IMR-90 (cell line): ENCODE measurements at regions not wholly inside any gene's neighbourhood (a gene's known extent, or its start where the extent isn't known, plus 50 kb on each side); places are given as distances from the start of the nearest gene placed in this dataset.

Experiments
- ATAC-seq: fragments of 200-7000 bp; cut with Tn5 transposase; 2 replicates; pipeline ENCODE4 v1.9.1; 2020; ENCODE audit warnings: low read depth, mild to moderate bottlenecking, moderate library complexity
- BruUV-seq: library from RNA; stranded (reverse); fragments of 400-500 nt; replicated peaks from 2 replicates; lab custom pipeline; 2021; lab: Mats Ljungman, UMichigan
- CTCF ChIA-PET: fragments of 300-600 bp; formaldehyde crosslinking; extraction: SDS; loops from one replicate; lab custom pipeline; 2021; ENCODE audit warnings: antibody characterized with exemption; lab: Yijun Ruan, JAX
- POLR2A ChIA-PET: fragments of 300-600 bp; sonication (Branson Sonifier 250); formaldehyde crosslinking; loops from one replicate; lab custom pipeline; 2022; ENCODE audit warnings: antibody characterized with exemption; ENCODE audit not compliant: unreplicated experiment; lab: Charles Lee
- DNase-seq: peaks from one replicate; pipeline ENCODE4 v3.0.0; 2013
- H2AFZ ChIP-seq: replicated peaks from 2 replicates; pipeline ENCODE3; 2013; ENCODE audit warnings: low read length, mild to moderate bottlenecking; ENCODE audit not compliant: poor library complexity
- H2AK5ac ChIP-seq: 2 replicates; pipeline ENCODE4 v1.6.1; 2013; ENCODE audit warnings: low read depth, low read length, inconsistent platforms
- H2AK9ac ChIP-seq: replicated peaks from 2 replicates; pipeline ENCODE3; 2013; ENCODE audit warnings: mild to moderate bottlenecking, low read depth, low read length, moderate library complexity; ENCODE audit not compliant: poor library complexity
- H2BK120ac ChIP-seq: 2 replicates; pipeline ENCODE4 v1.6.1; 2013; ENCODE audit warnings: low read depth, low read length, inconsistent platforms
- H2BK15ac ChIP-seq: 3 replicates; pipeline ENCODE4 v1.6.1; 2013; ENCODE audit warnings: low read depth, low read length, inconsistent platforms
- H2BK20ac ChIP-seq: 2 replicates; pipeline ENCODE4 v1.6.1; 2013; ENCODE audit warnings: low read depth, mild to moderate bottlenecking, inconsistent platforms, low read length, moderate library complexity
- H2BK5ac ChIP-seq: 2 replicates; pipeline ENCODE4 v1.6.1; 2013; ENCODE audit warnings: mild to moderate bottlenecking, low read depth, low read length, inconsistent platforms; ENCODE audit not compliant: poor library complexity, severe bottlenecking
- H3K14ac ChIP-seq: replicated peaks from 2 replicates; pipeline ENCODE4 v1.6.1; 2013; ENCODE audit warnings: low read depth, low read length, inconsistent platforms
- H3K18ac ChIP-seq: 2 replicates; pipeline ENCODE4 v1.6.1; 2013; ENCODE audit warnings: low read depth, low read length, control low read depth
- H3K23ac ChIP-seq: 2 replicates; pipeline ENCODE4 v1.6.1; 2013; ENCODE audit warnings: low read depth, low read length, inconsistent platforms
- H3K27ac ChIP-seq: 2 replicates; pipeline ENCODE4 v1.5.1; 2013; ENCODE audit warnings: mild to moderate bottlenecking, control low read depth, low read length; ENCODE audit not compliant: insufficient read depth
- H3K27me3 ChIP-seq: 2 replicates; pipeline ENCODE4 v1.6.1; 2013; ENCODE audit warnings: low read length; ENCODE audit not compliant: control insufficient read depth, insufficient read depth
- H3K36me3 ChIP-seq: 2 replicates; pipeline ENCODE4 v1.6.1; 2013; ENCODE audit warnings: low read length, mixed read lengths; ENCODE audit not compliant: control insufficient read depth, insufficient read depth
- H3K4ac ChIP-seq: 2 replicates; pipeline ENCODE4 v1.6.1; 2013; ENCODE audit warnings: low read depth, low read length, inconsistent platforms
- H3K4me1 ChIP-seq: 2 replicates; pipeline ENCODE4 v1.6.1; 2013; ENCODE audit warnings: low read length, mixed read lengths; ENCODE audit not compliant: control insufficient read depth, insufficient read depth
- H3K4me2 ChIP-seq: 2 replicates; pipeline ENCODE4 v1.6.1; 2013; ENCODE audit warnings: low read depth, mild to moderate bottlenecking, control low read depth, low read length, moderate library complexity
- H3K4me3 ChIP-seq: 2 replicates; pipeline ENCODE4 v1.5.1; 2013; ENCODE audit warnings: low read depth, mild to moderate bottlenecking, control low read depth, low read length, moderate library complexity; ENCODE audit not compliant: insufficient read depth
- H3K56ac ChIP-seq: 2 replicates; pipeline ENCODE4 v1.6.1; 2013; ENCODE audit warnings: low read length, inconsistent platforms; ENCODE audit not compliant: insufficient read depth; ENCODE audit errors: extremely low read depth
- H3K79me1 ChIP-seq, 2 experiments: 2 replicates each; pipeline ENCODE4 v1.6.1; 2013; ENCODE audit warnings: low read length in 2 of 2, inconsistent platforms in 1 of 2, low read depth in 1 of 2
- H3K9ac ChIP-seq: 2 replicates; pipeline ENCODE4 v1.6.1; 2013; ENCODE audit warnings: low read depth, low read length, control low read depth
- H3K9me1 ChIP-seq: 2 replicates; pipeline ENCODE4 v1.6.1; 2013; ENCODE audit warnings: low read length, inconsistent platforms; ENCODE audit not compliant: insufficient read depth
- H3K9me3 ChIP-seq: 2 replicates; pipeline ENCODE4 v1.6.1; 2013; ENCODE audit warnings: low read length; ENCODE audit not compliant: control insufficient read depth, insufficient read depth
- H4K20me1 ChIP-seq: 2 replicates; pipeline ENCODE4 v1.6.1; 2013; ENCODE audit warnings: low read length, inconsistent platforms; ENCODE audit not compliant: insufficient read depth
- H4K5ac ChIP-seq: 2 replicates; pipeline ENCODE4 v1.6.1; 2013; ENCODE audit warnings: mild to moderate bottlenecking, low read depth, low read length, control low read depth
- H4K8ac ChIP-seq, 2 experiments: 2 replicates each; pipeline ENCODE4 v1.6.1; 2013; ENCODE audit warnings: low read depth in 2 of 2, low read length in 2 of 2, control low read depth in 1 of 2, inconsistent platforms in 1 of 2
- H4K91ac ChIP-seq: 2 replicates; pipeline ENCODE4 v1.6.1; 2013; ENCODE audit warnings: low read depth, low read length, inconsistent platforms; ENCODE audit not compliant: insufficient read depth
- BHLHE40 ChIP-seq: fragments of 150-350 bp; IDR thresholded peaks from 2 replicates; pipeline ENCODE4 v1.6.1; 2016; ENCODE audit warnings: mild to moderate bottlenecking, low read depth, low read length
- CEBPB ChIP-seq: IDR thresholded peaks from 2 replicates; pipeline ENCODE4 v1.6.1; 2012; ENCODE audit warnings: low read depth, low read length, improper control_type of control experiment
- CHD1 ChIP-seq: IDR thresholded peaks from 2 replicates; pipeline ENCODE4 v1.6.1; 2012; ENCODE audit warnings: low read depth, low read length, improper control_type of control experiment
- CTCF ChIP-seq: conservative IDR thresholded peaks from 2 replicates; pipeline ENCODE4 v1.5.1; 2012; ENCODE audit warnings: mild to moderate bottlenecking, low read depth, low read length, improper control_type of control experiment
- FOS ChIP-seq: fragments of 150-350 bp; IDR thresholded peaks from 2 replicates; pipeline ENCODE4 v1.6.1; 2016; ENCODE audit warnings: low read depth, low read length
- MAZ ChIP-seq: IDR thresholded peaks from 2 replicates; pipeline ENCODE4 v1.6.1; 2012; ENCODE audit warnings: low read depth, mild to moderate bottlenecking, low read length, improper control_type of control experiment, moderate library complexity, borderline replicate concordance
- MXI1 ChIP-seq: IDR thresholded peaks from 2 replicates; pipeline ENCODE4 v1.6.1; 2012; ENCODE audit warnings: low read depth, mild to moderate bottlenecking, low read length, moderate library complexity, borderline replicate concordance
- POLR2A ChIP-seq: IDR thresholded peaks from 2 replicates; pipeline ENCODE4 v1.6.1; 2012; ENCODE audit warnings: mild to moderate bottlenecking, low read depth, low read length
- RAD21 ChIP-seq: IDR thresholded peaks from 2 replicates; pipeline ENCODE4 v1.6.1; 2012; ENCODE audit warnings: low read length, improper control_type of control experiment
- RCOR1 ChIP-seq: IDR thresholded peaks from 2 replicates; pipeline ENCODE4 v1.6.1; 2012; ENCODE audit warnings: mild to moderate bottlenecking, low read length, improper control_type of control experiment; ENCODE audit not compliant: insufficient replicate concordance
- RFX5 ChIP-seq: IDR thresholded peaks from 2 replicates; pipeline ENCODE4 v1.8.0; 2012; ENCODE audit warnings: low read depth, mild to moderate bottlenecking, low read length, moderate library complexity
- SMC3 ChIP-seq: fragments of 150-350 bp; IDR thresholded peaks from 2 replicates; pipeline ENCODE4 v1.6.1; 2016; ENCODE audit warnings: low read depth, mild to moderate bottlenecking, antibody characterized with exemption, low read length, moderate library complexity
- WGBS, 2 experiments: methylation state at CpG; one replicate each; pipeline versions ENCODE4 v1.1.5 to v1.1.7; 2013; ENCODE audit warnings: missing lambda C conversion rate in 2 of 2; ENCODE audit not compliant: insufficient read length in 1 of 2; ENCODE audit errors: extremely low coverage in 2 of 2; 5-methylcytosine and 5-hydroxymethylcytosine counted together
- dilution Hi-C: fragments of 300-500 bp; cut with HindIII; formaldehyde crosslinking; loops from one replicate; pipeline ENCODE4 v1.14.3; 2018; ENCODE audit warnings: low sequenced_read_pairs; ENCODE audit not compliant: unreplicated experiment
- in situ Hi-C: fragments of 300-500 bp; cut with MboI; formaldehyde crosslinking; loops from 3 replicates; pipeline ENCODE4 v1.14.3; 2019; ENCODE audit warnings: low sequenced_read_pairs, inconsistent platforms, mixed read lengths
- intact Hi-C: fragments of 100-400 bp; cut with micrococcal nuclease; formaldehyde crosslinking; loops from 2 replicates; pipeline ENCODE4 v1.10.0; 2022
- TF ChIP-seq, protein P1 (sequence below): fragments of 150-350 bp; IDR thresholded peaks from 2 replicates; pipeline ENCODE4 v1.6.1; 2016; ENCODE audit warnings: low read depth, mild to moderate bottlenecking, low read length, moderate library complexity, borderline replicate concordance
- TF ChIP-seq, protein P2 (sequence below): fragments of 150-350 bp; IDR thresholded peaks from 2 replicates; pipeline ENCODE4 v1.6.1; 2017; ENCODE audit warnings: mild to moderate bottlenecking, antibody characterized with exemption, low read length, low read depth

DNA sequence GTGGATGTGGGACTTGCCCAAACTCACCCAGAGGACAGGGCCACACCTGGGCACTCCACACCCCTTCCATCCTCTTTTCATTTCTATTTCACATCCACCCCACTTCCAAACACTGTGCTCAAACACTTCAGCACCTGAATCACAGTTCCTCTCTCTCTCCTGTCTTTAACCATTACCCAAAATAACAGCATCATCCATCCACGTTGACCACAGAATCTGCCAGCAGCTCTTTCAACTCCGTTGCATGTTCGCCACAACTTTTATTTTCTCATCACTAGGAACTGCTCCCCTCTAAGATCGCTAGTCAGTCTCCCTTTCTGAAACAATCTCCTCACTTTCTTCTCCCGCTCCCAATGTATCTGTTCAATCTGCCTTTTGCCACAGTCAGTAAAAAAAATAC is 121.6 kb upstream of the HNRNPA3 start:
- Histone ChIP-seq H2AFZ (no peak overlapping the region), H3K4ac (no peak overlapping the region), H3K9me1 (no peaks in the 10 kb centered on the region), H3K27me3 (no peaks in the 10 kb centered on the region), H3K18ac (no peak overlapping the region), H3K79me1 (no peaks in the 10 kb centered on the region), H3K36me3 (no peaks in the 10 kb centered on the region), H2AK5ac (no peak overlapping the region), H3K56ac (no peak overlapping the region), H3K4me2 (no peak overlapping the region), H4K5ac (no peak overlapping the region), H2BK20ac (no peak overlapping the region), H3K14ac (no peak overlapping the region), H3K9ac (no peak overlapping the region), H3K27ac (no peak overlapping the region), H4K91ac (no peak overlapping the region), H2BK120ac (no peak overlapping the region), H2BK5ac (no peak overlapping the region), H3K9me3 (no peaks in the 10 kb centered on the region), H2AK9ac (no peak overlapping the region), H3K23ac (no peak overlapping the region), H4K20me1 (no peaks in the 10 kb centered on the region), H3K4me3 (no peak overlapping the region), H3K4me1 (no peaks in the 10 kb centered on the region), H2BK15ac (no peak overlapping the region), H4K8ac (no peak overlapping the region)
- WGBS, 2 experiments = no CpG with 5 or more reads among the region's 5 CpGs
- POLR2A ChIA-PET = no interaction called here
- ATAC-seq (no peak), DNase-seq (no peak)
- CTCF ChIA-PET = interaction anchor here (1.0 kb wide), 1 partner anchor 10 kb away, joined by 5 read pairs; no protein-coding TSS in a partner anchor
- BruUV-seq = no TSS peak
- dilution Hi-C loops = no loop called here
- TF ChIP-seq MXI1 (no peak), CTCF (no peak), FOS (no peak), MAZ (no peak), RFX5 (no peak), BHLHE40 (no peak), CEBPB (no peak), RAD21 (no peak), RCOR1 (no peak), SMC3 (no peak), CHD1 (no peak), POLR2A (no peak)
- TF ChIP-seq, protein P1, sequence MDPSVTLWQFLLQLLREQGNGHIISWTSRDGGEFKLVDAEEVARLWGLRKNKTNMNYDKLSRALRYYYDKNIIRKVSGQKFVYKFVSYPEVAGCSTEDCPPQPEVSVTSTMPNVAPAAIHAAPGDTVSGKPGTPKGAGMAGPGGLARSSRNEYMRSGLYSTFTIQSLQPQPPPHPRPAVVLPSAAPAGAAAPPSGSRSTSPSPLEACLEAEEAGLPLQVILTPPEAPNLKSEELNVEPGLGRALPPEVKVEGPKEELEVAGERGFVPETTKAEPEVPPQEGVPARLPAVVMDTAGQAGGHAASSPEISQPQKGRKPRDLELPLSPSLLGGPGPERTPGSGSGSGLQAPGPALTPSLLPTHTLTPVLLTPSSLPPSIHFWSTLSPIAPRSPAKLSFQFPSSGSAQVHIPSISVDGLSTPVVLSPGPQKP = no peak
- TF ChIP-seq, protein P2, sequence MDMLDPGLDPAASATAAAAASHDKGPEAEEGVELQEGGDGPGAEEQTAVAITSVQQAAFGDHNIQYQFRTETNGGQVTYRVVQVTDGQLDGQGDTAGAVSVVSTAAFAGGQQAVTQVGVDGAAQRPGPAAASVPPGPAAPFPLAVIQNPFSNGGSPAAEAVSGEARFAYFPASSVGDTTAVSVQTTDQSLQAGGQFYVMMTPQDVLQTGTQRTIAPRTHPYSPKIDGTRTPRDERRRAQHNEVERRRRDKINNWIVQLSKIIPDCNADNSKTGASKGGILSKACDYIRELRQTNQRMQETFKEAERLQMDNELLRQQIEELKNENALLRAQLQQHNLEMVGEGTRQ = no peak
- in situ Hi-C loops = no loop called here
- intact Hi-C loops = no loop called here
